Vagina (tissue), 2 donors: ENCODE measurements at regions not wholly inside any gene's neighbourhood (a gene's known extent, or its start where the extent isn't known, plus 50 kb on each side); places are given as distances from the start of the nearest gene placed in this dataset.

Experiments used
- DNase-seq, 2 donors: peaks; one replicate each; pipeline ENCODE4 v3.0.0-alpha.2; 2017; ENCODE audit errors: extremely low spot score in 2 of 2
- H3K27ac ChIP-seq: fragments of 200-600 bp; sonication (generic); one replicate; pipeline ENCODE4 v1.5.1; 2019
- H3K27me3 ChIP-seq: fragments of 200-600 bp; sonication (generic); one replicate; pipeline ENCODE4 v1.5.1; 2019
- H3K36me3 ChIP-seq, 2 donors: fragments of 200-600 bp; sonication (generic); one replicate each; pipeline ENCODE4 v1.5.1; 2017 to 2019
- H3K4me1 ChIP-seq: fragments of 200-600 bp; sonication (generic); one replicate; pipeline ENCODE4 v1.5.1; 2019
- H3K4me3 ChIP-seq, 2 donors: fragments of 200-600 bp; sonication (generic); 1 replicate in 1 of 2; 2 replicates in 1 of 2; pipeline ENCODE4 v1.5.1; 2016 to 2019
- H3K9me3 ChIP-seq: fragments of 200-600 bp; sonication (generic); one replicate; pipeline ENCODE4 v1.5.1; 2019
- CTCF ChIP-seq, 3 experiments: fragments of 450-650 bp in 2 of 3; fragments of 200-600 bp in 1 of 3; sonication (generic) in 1 of 3; IDR thresholded peaks; one replicate each; pipeline ENCODE4 v1.5.1; 2017 to 2019; ENCODE audit warnings: antibody characterized with exemption in 3 of 3, mild to moderate bottlenecking in 2 of 3, moderate library complexity in 2 of 3
- POLR2A ChIP-seq, 2 donors: fragments of 450-650 bp; IDR thresholded peaks; one replicate each; pipeline ENCODE4 v1.6.1; 2017; ENCODE audit warnings: antibody characterized with exemption in 2 of 2, mild to moderate bottlenecking in 2 of 2, moderate library complexity in 2 of 2
- POLR2AphosphoS5 ChIP-seq, 2 donors: sonication (generic); formaldehyde crosslinking; IDR thresholded peaks; one replicate each; pipeline ENCODE4 v1.9.0; 2017; ENCODE audit warnings: antibody characterized with exemption in 2 of 2, mild to moderate bottlenecking in 2 of 2, low read depth in 1 of 2; ENCODE audit not compliant: insufficient read depth in 1 of 2
- intact Hi-C: fragments of 100-400 bp; cut with DNase I; formaldehyde crosslinking; loops from one replicate; pipeline ENCODE4 v1.15.1; 2023

GRCh38 chr5:56591081-56591480, 224.3 kb upstream of the MAP3K1 start:
- no peak overlapping the region for H3K27ac ChIP-seq
- no peaks in the 10 kb centered on the region for H3K36me3 ChIP-seq
- H3K9me3 ChIP-seq = no peaks in the 10 kb centered on the region
- H3K27me3 ChIP-seq = no peaks in the 10 kb centered on the region
- no peak overlapping the region for H3K4me3 ChIP-seq
- no peak for DNase-seq
- H3K4me1 ChIP-seq = peaks cover 29% of the 10 kb centered on the region
- intact Hi-C loops = no loop called here
- no peak for TF ChIP-seq CTCF (IDR thresholded peaks at IDR 0.05)
- no peak for TF ChIP-seq POLR2AphosphoS5 (IDR thresholded peaks at IDR 0.05; ENCODE audit: insufficient read depth in 1 of 2, low read depth in 1 of 2)
- TF ChIP-seq POLR2A (IDR thresholded peaks at IDR 0.05) = no peak

GRCh38 chr5:56589481-56589860, 225.9 kb upstream of the MAP3K1 start:
- no peaks in the 10 kb centered on the region for H3K9me3 ChIP-seq
- intact Hi-C loops = no loop called here
- H3K27ac ChIP-seq = no peak overlapping the region
- no peak for DNase-seq
- H3K27me3 ChIP-seq = no peaks in the 10 kb centered on the region
- no peaks in the 10 kb centered on the region for H3K36me3 ChIP-seq
- TF ChIP-seq POLR2AphosphoS5 (IDR thresholded peaks at IDR 0.05; ENCODE audit: insufficient read depth in 1 of 2, low read depth in 1 of 2) (no peak), CTCF (IDR thresholded peaks at IDR 0.05) (no peak), POLR2A (IDR thresholded peaks at IDR 0.05) (no peak)
- H3K4me3 ChIP-seq = no peak overlapping the region
- H3K4me1 ChIP-seq = peaks cover 41% of the 10 kb centered on the region

GRCh38 chr5:56588636-56589480, 226.5 kb upstream of the MAP3K1 start:
- no peaks in the 10 kb centered on the region for H3K36me3 ChIP-seq
- DNase-seq = no peak
- no peaks in the 10 kb centered on the region for H3K9me3 ChIP-seq
- peaks cover 41% of the 10 kb centered on the region for H3K4me1 ChIP-seq
- TF ChIP-seq POLR2A (IDR thresholded peaks at IDR 0.05) (no peak), POLR2AphosphoS5 (IDR thresholded peaks at IDR 0.05; ENCODE audit: insufficient read depth in 1 of 2, low read depth in 1 of 2) (no peak), CTCF (IDR thresholded peaks at IDR 0.05) (no peak)
- H3K27me3 ChIP-seq = no peaks in the 10 kb centered on the region
- no peak overlapping the region for H3K4me3 ChIP-seq
- intact Hi-C loops = no loop called here
- H3K27ac ChIP-seq = no peak overlapping the region

GRCh38 chr5:56588131-56588487, 227.2 kb upstream of the MAP3K1 start:
- intact Hi-C loops = no loop called here

More at GRCh38 chr5:56588131-56588487, 227.2 kb upstream of the MAP3K1 start:
- Histone ChIP-seq H3K4me3 (no peak overlapping the region), H3K9me3 (no peaks in the 10 kb centered on the region), H3K4me1 (peaks cover 41% of the 10 kb centered on the region), H3K27me3 (no peaks in the 10 kb centered on the region), H3K27ac (no peak overlapping the region), H3K36me3 (no peaks in the 10 kb centered on the region)
- DNase-seq = no peak
- TF ChIP-seq POLR2A (IDR thresholded peaks at IDR 0.05) (no peak), POLR2AphosphoS5 (IDR thresholded peaks at IDR 0.05; ENCODE audit: insufficient read depth in 1 of 2, low read depth in 1 of 2) (no peak), CTCF (IDR thresholded peaks at IDR 0.05) (no peak)
